PC-9 (cell line): ENCODE measurements at regions not wholly inside any gene's neighbourhood (a gene's known extent, or its start where the extent isn't known, plus 50 kb on each side); places are given as distances from the start of the nearest gene placed in this dataset.

Experiments
- BruUV-seq: library from RNA; stranded (reverse); fragments of 400-500 nt; replicated peaks from 2 replicates; lab custom pipeline; 2021; lab: Mats Ljungman, UMichigan
- CTCF ChIA-PET: fragments of 300-600 bp; sonication (Branson Sonifier 250); formaldehyde crosslinking; loops from one replicate; lab custom pipeline; 2022; ENCODE audit warnings: antibody characterized with exemption; lab: Charles Lee
- POLR2A ChIA-PET: fragments of 300-600 bp; sonication (Branson Sonifier 250); formaldehyde crosslinking; loops from one replicate; lab custom pipeline; 2022; ENCODE audit warnings: antibody characterized with exemption; ENCODE audit not compliant: unreplicated experiment; lab: Charles Lee
- DNase-seq, 2 experiments: peaks; one replicate each; pipeline versions ENCODE4 v3.0.0 to v3.0.0-alpha.2; 2015 to 2022; ENCODE audit warnings: mixed read lengths in 1 of 2
- H2AFZ ChIP-seq: fragments of 200-600 bp; sonication (generic); 2 replicates; pipeline ENCODE4 v1.8.1; 2017; ENCODE audit warnings: antibody characterized with exemption
- H3F3A ChIP-seq: fragments of 200-600 bp; sonication (generic); 2 replicates; pipeline ENCODE4 v1.8.1; 2017; ENCODE audit warnings: antibody characterized with exemption, mild to moderate bottlenecking, low read depth; ENCODE audit not compliant: insufficient read depth
- H3K27ac ChIP-seq: fragments of 200-600 bp; sonication (generic); 2 replicates; pipeline ENCODE4 v1.6.1; 2016; ENCODE audit warnings: mixed run types
- H3K27me3 ChIP-seq: fragments of 200-600 bp; sonication (generic); 2 replicates; pipeline ENCODE4 v1.6.1; 2016; ENCODE audit warnings: low read depth, mixed run types; ENCODE audit not compliant: insufficient read depth
- H3K36me3 ChIP-seq: fragments of 200-600 bp; sonication (generic); 2 replicates; pipeline ENCODE4 v1.6.1; 2016; ENCODE audit warnings: low read depth, mixed run types
- H3K4me1 ChIP-seq: fragments of 200-600 bp; sonication (generic); replicated peaks from 2 replicates; pipeline ENCODE4 v1.6.1; 2016; ENCODE audit warnings: mixed run types; ENCODE audit not compliant: insufficient read depth
- H3K4me2 ChIP-seq: fragments of 200-600 bp; sonication (generic); 2 replicates; pipeline ENCODE4 v1.6.1; 2017; ENCODE audit warnings: mixed run types
- H3K4me3 ChIP-seq: fragments of 200-600 bp; sonication (generic); 2 replicates; pipeline ENCODE4 v1.6.1; 2016; ENCODE audit warnings: mixed run types
- H3K79me2 ChIP-seq: fragments of 200-600 bp; sonication (generic); 2 replicates; pipeline ENCODE4 v1.6.1; 2017; ENCODE audit warnings: low read depth, mixed run types
- H3K9me2 ChIP-seq: fragments of 200-600 bp; sonication (generic); 2 replicates; pipeline ENCODE4 v1.8.1; 2017; ENCODE audit warnings: mild to moderate bottlenecking; ENCODE audit not compliant: insufficient read depth
- H3K9me3 ChIP-seq: fragments of 200-600 bp; sonication (generic); 2 replicates; pipeline ENCODE4 v1.8.1; 2016; ENCODE audit warnings: low read depth; ENCODE audit not compliant: insufficient read depth
- H4K20me1 ChIP-seq: fragments of 200-600 bp; sonication (generic); 2 replicates; pipeline ENCODE4 v1.8.1; 2017; ENCODE audit not compliant: insufficient read depth
- EZH2 ChIP-seq: fragments of 200-600 bp; sonication (generic); IDR thresholded peaks from 2 replicates; pipeline ENCODE4 v1.8.0; 2017; ENCODE audit warnings: antibody characterized with exemption, low read depth
- intact Hi-C: fragments of 100-400 bp; cut with micrococcal nuclease; formaldehyde crosslinking; loops from one replicate; pipeline ENCODE4 v1.10.0; 2022; ENCODE audit not compliant: unreplicated experiment
- TF ChIP-seq, protein P1 (sequence below): fragments of 200-600 bp; sonication (generic); conservative IDR thresholded peaks from 2 replicates; pipeline ENCODE4 v1.6.1; 2017; ENCODE audit warnings: mixed run types, antibody characterized with exemption, mild to moderate bottlenecking, moderate library complexity

DNA sequence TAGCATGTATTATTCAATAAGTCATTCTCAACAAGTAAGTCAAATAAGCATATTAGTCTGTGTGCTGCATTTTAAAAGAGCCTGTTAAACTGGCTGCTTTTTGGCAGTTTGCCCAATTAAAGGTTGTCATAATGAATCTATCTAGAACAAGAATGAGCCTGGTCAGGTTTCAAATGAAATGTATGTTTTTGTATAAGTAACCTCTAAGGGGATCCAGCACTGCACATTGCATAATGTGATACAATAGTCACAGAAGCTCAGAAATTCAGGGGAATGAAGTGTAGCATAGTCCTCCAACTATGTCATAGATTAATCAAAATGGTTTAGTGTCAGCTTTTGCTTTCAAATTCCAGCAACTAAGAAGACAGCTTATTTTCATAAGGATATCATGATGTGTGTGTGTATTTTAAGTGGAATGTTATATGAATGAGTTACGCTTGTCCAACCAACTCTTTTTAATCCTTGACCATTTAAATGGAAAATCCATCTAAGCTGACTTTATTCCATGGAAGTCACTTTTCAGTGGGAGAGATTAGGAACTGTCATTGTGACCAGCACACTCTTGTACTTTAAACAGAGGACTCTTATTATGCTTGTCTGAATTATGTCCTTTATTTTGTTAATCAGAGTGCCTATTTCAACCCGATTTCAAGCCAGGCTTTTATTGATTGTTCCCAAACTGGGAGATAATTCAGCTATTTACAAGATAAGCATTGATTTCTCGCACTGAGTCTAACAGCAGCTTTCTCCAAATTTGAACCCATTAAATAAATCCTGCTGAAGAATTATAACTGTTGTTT lies 283.9 kb upstream of the ADAMTSL1 start:
- H2AFZ ChIP-seq, result no peak overlapping the region
- no peaks in the 10 kb centered on the region for H4K20me1 ChIP-seq
- H3K79me2 ChIP-seq, result no peaks in the 10 kb centered on the region
- H3K4me1 ChIP-seq, result no peaks in the 10 kb centered on the region
- H3K9me2 ChIP-seq, result no peaks in the 10 kb centered on the region
- no peak overlapping the region for H3K4me2 ChIP-seq
- no peaks in the 10 kb centered on the region for H3F3A ChIP-seq
- BruUV-seq, result no TSS peak
- no peak for DNase-seq
- H3K9me3 ChIP-seq, result no peaks in the 10 kb centered on the region
- CTCF ChIA-PET, result no interaction called here
- no peaks in the 10 kb centered on the region for H3K36me3 ChIP-seq
- intact Hi-C loops, result no loop called here
- POLR2A ChIA-PET, result no interaction called here
- TF ChIP-seq EZH2, result no peak
- TF ChIP-seq, protein P1, sequence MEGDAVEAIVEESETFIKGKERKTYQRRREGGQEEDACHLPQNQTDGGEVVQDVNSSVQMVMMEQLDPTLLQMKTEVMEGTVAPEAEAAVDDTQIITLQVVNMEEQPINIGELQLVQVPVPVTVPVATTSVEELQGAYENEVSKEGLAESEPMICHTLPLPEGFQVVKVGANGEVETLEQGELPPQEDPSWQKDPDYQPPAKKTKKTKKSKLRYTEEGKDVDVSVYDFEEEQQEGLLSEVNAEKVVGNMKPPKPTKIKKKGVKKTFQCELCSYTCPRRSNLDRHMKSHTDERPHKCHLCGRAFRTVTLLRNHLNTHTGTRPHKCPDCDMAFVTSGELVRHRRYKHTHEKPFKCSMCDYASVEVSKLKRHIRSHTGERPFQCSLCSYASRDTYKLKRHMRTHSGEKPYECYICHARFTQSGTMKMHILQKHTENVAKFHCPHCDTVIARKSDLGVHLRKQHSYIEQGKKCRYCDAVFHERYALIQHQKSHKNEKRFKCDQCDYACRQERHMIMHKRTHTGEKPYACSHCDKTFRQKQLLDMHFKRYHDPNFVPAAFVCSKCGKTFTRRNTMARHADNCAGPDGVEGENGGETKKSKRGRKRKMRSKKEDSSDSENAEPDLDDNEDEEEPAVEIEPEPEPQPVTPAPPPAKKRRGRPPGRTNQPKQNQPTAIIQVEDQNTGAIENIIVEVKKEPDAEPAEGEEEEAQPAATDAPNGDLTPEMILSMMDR, result no peak
- H3K4me3 ChIP-seq, result no peak overlapping the region
- no peaks in the 10 kb centered on the region for H3K27me3 ChIP-seq
- no peak overlapping the region for H3K27ac ChIP-seq

DNA sequence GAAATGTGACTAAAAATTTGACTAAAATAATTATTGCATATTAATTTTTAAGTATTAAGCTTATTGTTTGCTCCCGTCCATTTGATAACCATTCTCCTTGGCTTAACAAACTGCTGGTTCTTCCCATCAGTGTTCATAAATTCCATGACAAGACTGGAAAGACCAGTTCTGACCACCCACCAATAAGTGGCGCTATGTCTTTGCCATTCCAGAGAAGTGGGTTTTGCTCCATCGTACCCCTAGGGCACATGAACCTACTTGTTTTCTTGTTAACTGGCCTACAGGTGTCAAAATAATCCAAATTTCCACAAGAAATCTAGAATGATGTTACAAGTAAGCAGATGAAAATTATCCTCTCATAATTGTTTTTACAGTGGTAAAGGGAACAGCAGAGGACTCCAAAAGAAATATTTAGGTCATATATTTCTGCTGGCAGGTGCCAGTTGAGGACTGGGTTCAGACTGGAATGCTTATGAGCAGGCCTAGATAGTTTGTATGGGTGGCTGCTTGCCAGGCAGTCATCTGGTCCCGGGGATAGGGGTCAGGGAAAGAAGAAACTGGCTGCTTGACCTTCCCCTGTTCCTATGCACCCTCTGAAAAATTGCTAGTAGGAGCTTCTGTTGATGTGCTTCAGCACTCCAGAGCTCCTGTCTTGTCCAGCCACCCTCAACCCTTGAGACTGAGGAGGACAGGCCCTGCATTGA lies 283.1 kb upstream of the ADAMTSL1 start:
- Histone ChIP-seq H3F3A (no peaks in the 10 kb centered on the region), H3K9me2 (no peaks in the 10 kb centered on the region), H3K27ac (no peak overlapping the region), H3K4me3 (no peak overlapping the region), H3K4me1 (no peaks in the 10 kb centered on the region), H4K20me1 (no peaks in the 10 kb centered on the region), H3K79me2 (no peaks in the 10 kb centered on the region), H2AFZ (no peak overlapping the region), H3K9me3 (no peaks in the 10 kb centered on the region), H3K4me2 (no peak overlapping the region), H3K36me3 (no peaks in the 10 kb centered on the region), H3K27me3 (no peaks in the 10 kb centered on the region)
- DNase-seq, result no peak
- no peak for TF ChIP-seq EZH2
- TF ChIP-seq, protein P1, result no peak
- intact Hi-C loops, result no loop called here
- CTCF ChIA-PET, result no interaction called here
- BruUV-seq, result no TSS peak
- POLR2A ChIA-PET, result no interaction called here

DNA sequence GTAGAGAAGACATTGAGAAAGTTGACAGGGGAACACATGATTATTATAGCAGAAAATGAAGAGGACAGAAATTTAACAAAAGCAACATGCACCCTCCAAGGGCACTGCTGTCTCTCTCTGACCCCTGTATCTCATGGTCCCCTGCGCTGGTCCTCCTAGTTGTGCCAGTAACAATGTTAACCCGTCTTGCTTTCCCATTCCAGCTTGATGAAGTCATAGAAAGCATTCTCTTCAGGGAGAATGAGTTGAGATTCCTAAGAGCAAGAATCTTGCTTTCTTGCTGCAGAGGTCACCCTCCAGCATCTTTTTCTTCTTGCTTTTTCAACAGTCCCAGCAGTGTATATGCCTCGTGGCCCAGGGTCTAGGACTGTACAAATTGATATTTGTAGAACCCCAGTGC lies 279.6 kb upstream of the ADAMTSL1 start:
- POLR2A ChIA-PET, result no interaction called here

More for the DNA sequence above, 279.6 kb upstream of the ADAMTSL1 start:
- TF ChIP-seq, protein P1, result no peak
- Histone ChIP-seq H3K4me1 (no peaks in the 10 kb centered on the region), H3K79me2 (no peaks in the 10 kb centered on the region), H3F3A (no peaks in the 10 kb centered on the region), H3K36me3 (no peaks in the 10 kb centered on the region), H3K9me3 (no peaks in the 10 kb centered on the region), H3K9me2 (no peaks in the 10 kb centered on the region), H2AFZ (no peak overlapping the region), H3K4me3 (no peak overlapping the region), H3K4me2 (no peak overlapping the region), H4K20me1 (no peaks in the 10 kb centered on the region), H3K27ac (no peak overlapping the region), H3K27me3 (peaks cover 8% of the 10 kb centered on the region; the same call in 1 of the 2 replicates)
- CTCF ChIA-PET, result no interaction called here
- no peak for DNase-seq
- intact Hi-C loops, result no loop called here
- no TSS peak for BruUV-seq
